Lower lobe of right lung (tissue), 2 donors: ENCODE measurements at regions not wholly inside any gene's neighbourhood (a gene's known extent, or its start where the extent isn't known, plus 50 kb on each side); places are given as distances from the start of the nearest gene placed in this dataset.

Experiments
- ATAC-seq, 2 donors: fragments of 200-7000 bp; cut with Tn5 transposase; one replicate each; pipeline ENCODE4 v1.9.1; 2020 to 2022; ENCODE audit warnings: mild to moderate bottlenecking in 2 of 2, moderate library complexity in 2 of 2
- DNase-seq: peaks from one replicate; pipeline ENCODE4 v3.0.0-alpha.2; 2020
- H3K27ac ChIP-seq: fragments of 200-600 bp; one replicate; pipeline ENCODE4 v1.8.0; 2022
- H3K27me3 ChIP-seq: fragments of 200-600 bp; one replicate; pipeline ENCODE4 v1.8.0; 2022; ENCODE audit warnings: low read depth
- H3K36me3 ChIP-seq: fragments of 200-600 bp; one replicate; pipeline ENCODE4 v1.8.0; 2022; ENCODE audit warnings: mild to moderate bottlenecking
- H3K4me1 ChIP-seq: fragments of 200-600 bp; one replicate; pipeline ENCODE4 v1.8.0; 2022
- H3K4me3 ChIP-seq: fragments of 200-600 bp; one replicate; pipeline ENCODE4 v1.8.0; 2022; ENCODE audit warnings: mild to moderate bottlenecking
- H3K9me3 ChIP-seq: fragments of 200-600 bp; one replicate; pipeline ENCODE4 v1.8.0; 2022
- intact Hi-C: fragments of 100-400 bp; cut with DNase I; formaldehyde crosslinking; loops from one replicate; pipeline ENCODE4 v1.11.0; 2022
- TF ChIP-seq, protein P1 (sequence below): fragments of 200-600 bp; IDR thresholded peaks from one replicate; pipeline ENCODE4 v1.8.0; 2022; ENCODE audit warnings: antibody characterized with exemption, mild to moderate bottlenecking
- donor health status: DM: no; HTN: yes; CAD: no; lungs with severe emphysema.

DNA sequence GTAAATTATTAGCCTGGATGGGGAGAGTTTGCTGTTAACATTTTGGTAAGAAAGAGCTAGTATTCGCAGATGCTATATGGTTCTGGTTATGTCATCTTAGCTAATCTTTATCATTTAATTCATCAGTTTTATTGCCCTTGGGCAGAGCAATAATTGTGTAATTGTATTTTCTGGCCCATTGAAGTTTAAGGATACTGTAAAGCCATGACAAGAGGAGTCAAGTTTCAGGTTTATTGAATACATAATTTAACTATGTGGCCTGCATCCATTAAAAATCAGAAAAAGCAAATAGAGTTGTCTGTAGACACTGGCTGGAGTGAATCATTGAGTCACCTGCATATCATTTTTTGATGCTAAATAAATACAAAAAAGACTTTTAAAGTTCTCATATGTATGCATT, 255.8 kb downstream of the PRELID2 start:
- DNase-seq (no peak), ATAC-seq (no peak)
- no peaks in the 10 kb centered on the region for H3K4me1 ChIP-seq
- no peaks in the 10 kb centered on the region for H3K36me3 ChIP-seq
- no peak overlapping the region for H3K4me3 ChIP-seq
- H3K27ac ChIP-seq, result no peak overlapping the region
- H3K27me3 ChIP-seq, result no peaks in the 10 kb centered on the region
- TF ChIP-seq, protein P1, sequence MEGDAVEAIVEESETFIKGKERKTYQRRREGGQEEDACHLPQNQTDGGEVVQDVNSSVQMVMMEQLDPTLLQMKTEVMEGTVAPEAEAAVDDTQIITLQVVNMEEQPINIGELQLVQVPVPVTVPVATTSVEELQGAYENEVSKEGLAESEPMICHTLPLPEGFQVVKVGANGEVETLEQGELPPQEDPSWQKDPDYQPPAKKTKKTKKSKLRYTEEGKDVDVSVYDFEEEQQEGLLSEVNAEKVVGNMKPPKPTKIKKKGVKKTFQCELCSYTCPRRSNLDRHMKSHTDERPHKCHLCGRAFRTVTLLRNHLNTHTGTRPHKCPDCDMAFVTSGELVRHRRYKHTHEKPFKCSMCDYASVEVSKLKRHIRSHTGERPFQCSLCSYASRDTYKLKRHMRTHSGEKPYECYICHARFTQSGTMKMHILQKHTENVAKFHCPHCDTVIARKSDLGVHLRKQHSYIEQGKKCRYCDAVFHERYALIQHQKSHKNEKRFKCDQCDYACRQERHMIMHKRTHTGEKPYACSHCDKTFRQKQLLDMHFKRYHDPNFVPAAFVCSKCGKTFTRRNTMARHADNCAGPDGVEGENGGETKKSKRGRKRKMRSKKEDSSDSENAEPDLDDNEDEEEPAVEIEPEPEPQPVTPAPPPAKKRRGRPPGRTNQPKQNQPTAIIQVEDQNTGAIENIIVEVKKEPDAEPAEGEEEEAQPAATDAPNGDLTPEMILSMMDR, result no peak
- peaks cover 6% of the 10 kb centered on the region for H3K9me3 ChIP-seq
- intact Hi-C loops, result no loop called here

DNA sequence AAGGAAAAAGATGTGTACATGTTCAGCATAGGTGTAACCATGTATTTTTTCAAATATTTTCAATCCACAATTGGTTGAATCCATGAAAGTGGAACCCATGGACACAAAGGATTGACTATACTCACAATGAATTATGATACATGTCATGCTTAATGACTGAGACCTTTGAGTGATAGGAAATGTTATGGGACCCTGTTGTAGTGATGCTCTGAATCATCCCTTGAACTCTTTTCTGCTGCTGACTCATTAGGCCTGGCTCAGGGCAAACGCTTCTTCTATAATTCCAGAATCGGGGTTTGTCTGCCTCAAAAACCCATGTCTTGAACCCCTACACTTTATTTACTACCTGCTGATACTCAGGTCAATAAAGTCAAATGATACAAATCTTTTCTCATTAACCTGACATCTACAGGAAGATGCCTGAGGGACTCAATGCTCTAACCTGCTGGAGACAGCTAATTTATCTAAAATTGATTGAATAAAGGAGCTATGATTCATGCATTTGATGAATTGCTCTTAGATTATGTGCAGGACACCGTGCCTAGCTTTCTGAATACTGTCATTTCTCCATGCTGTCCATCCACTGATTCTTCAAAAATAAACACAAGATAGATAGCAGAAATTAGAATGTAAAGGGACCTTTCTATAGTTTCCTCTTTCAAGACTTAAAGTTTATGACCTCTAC, 260.1 kb downstream of the PRELID2 start:
- ATAC-seq (no peak), DNase-seq (no peak)
- intact Hi-C loops, result no loop called here
- Histone ChIP-seq H3K4me3 (no peak overlapping the region), H3K36me3 (no peaks in the 10 kb centered on the region), H3K9me3 (peaks cover 6% of the 10 kb centered on the region), H3K27ac (no peak overlapping the region), H3K4me1 (no peaks in the 10 kb centered on the region), H3K27me3 (no peaks in the 10 kb centered on the region)
- TF ChIP-seq, protein P1, result no peak

DNA sequence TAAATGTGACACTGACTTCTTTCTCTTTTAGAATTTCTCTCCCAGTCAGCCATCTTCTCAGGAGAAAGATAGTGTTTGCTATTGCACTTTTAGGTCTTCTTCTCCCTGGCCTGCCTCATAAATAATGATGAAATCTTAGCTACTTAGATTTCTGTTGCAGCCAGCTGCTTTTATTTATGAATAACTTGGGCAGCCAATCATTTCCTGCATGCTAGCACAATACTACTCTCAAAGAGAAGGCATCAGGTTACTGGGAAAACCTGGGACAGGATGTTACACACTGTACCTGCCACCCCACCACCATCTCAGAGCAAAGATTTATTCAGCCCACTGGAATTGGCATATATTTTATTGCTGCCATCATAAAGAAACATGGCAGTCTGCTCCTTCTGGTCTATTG, 266.6 kb downstream of the PRELID2 start:
- TF ChIP-seq, protein P1, result no peak
- H3K36me3 ChIP-seq, result no peaks in the 10 kb centered on the region
- DNase-seq (no peak), ATAC-seq (no peak)
- intact Hi-C loops, result no loop called here
- H3K27me3 ChIP-seq, result no peaks in the 10 kb centered on the region
- H3K4me1 ChIP-seq, result no peaks in the 10 kb centered on the region
- H3K27ac ChIP-seq, result no peak overlapping the region
- no peaks in the 10 kb centered on the region for H3K9me3 ChIP-seq
- H3K4me3 ChIP-seq, result no peak overlapping the region

DNA sequence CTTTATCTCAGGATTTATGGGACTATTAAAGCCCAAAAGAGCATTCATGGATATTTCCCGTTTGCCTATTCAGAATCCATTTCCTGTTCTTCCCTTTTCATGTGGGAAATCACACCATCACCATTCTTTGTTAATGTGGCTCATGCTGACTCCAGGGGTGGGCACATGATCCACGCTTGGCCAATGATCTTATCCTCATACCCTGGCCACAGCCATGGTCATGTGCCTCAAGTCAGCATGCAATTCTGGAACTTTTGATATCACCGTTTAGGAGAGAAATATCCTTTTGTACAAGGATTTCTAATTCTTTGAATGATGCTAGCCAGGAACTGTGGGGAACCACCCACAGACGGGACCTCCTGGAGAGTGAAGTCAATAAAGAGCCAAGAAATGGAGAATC, 272.2 kb downstream of the PRELID2 start:
- Histone ChIP-seq H3K36me3 (no peaks in the 10 kb centered on the region), H3K4me1 (no peaks in the 10 kb centered on the region), H3K4me3 (no peak overlapping the region), H3K9me3 (no peaks in the 10 kb centered on the region), H3K27me3 (no peaks in the 10 kb centered on the region), H3K27ac (no peak overlapping the region)
- DNase-seq, result no peak
- intact Hi-C loops, result no loop called here
- no peak for ATAC-seq
- TF ChIP-seq, protein P1, result no peak

DNA sequence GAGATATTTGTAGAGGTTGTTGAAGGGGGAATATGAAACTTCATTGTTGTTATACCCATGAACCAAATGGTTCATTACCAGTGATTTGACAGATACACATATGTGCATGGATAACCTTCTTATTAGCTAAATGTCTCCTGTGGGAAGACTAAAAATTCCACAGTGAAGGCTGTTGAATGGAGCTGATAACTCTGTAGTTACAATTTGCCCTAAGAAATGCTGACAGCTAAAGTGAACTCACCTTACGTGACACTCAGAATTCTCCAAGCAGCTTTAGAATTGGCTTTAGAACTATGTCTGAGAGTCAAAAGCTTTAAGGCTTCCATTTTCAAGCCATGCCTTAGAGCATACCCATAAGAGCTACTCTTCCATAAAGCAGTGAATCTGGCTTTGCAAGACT, 276.9 kb downstream of the PRELID2 start:
- no peak for ATAC-seq
- DNase-seq, result no peak
- Histone ChIP-seq H3K9me3 (no peaks in the 10 kb centered on the region), H3K36me3 (no peaks in the 10 kb centered on the region), H3K27ac (no peak overlapping the region), H3K4me3 (no peak overlapping the region), H3K27me3 (no peaks in the 10 kb centered on the region), H3K4me1 (no peaks in the 10 kb centered on the region)
- TF ChIP-seq, protein P1, result no peak
- intact Hi-C loops, result no loop called here
